Hematopoietic multipotent progenitor cell treated with erythropoietin and hydrocortisone succinate and interleukin-3 and kit ligand, for 8 days (in vitro differentiated cells): ENCODE measurements at regions not wholly inside any gene's neighbourhood (a gene's known extent, or its start where the extent isn't known, plus 50 kb on each side); places are given as distances from the start of the nearest gene placed in this dataset.
"Not testable (repeated sequence)": the region's sequence is repeated elsewhere in the genome, so short reads cannot be mapped to it uniquely, and the experiment has no call there.

Experiments used
- DNase-seq: peaks from one replicate; pipeline ENCODE4 v3.0.0-alpha.2; 2015

DNA sequence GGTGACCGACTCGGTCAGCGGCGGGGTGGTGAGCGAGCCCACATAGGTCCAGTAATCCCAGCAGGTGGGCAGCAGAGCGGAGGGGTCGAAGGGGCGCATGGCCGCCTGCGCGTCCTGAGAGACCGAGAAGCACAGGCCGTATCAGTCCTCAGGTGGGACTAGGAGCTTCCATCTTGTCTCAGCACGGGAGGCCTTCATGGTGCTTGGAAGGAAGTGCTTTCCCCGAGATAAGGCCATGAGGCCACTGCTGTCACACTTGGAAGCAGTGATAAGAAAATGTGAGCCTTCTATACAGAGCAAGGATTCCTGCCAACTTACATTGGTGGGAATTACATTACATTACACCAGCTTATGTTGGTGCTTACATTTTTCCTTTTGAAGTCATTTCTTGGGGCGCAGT is 62.6 kb upstream of the METTL9 start:
- peak; percentile 90 for DNase-seq

GRCh38 chr16:21537598-21537997 is 61.8 kb upstream of the METTL9 start:
- DNase-seq = not testable (repeated sequence)

- DNase-seq = not testable (repeated sequence)
These were observed 60.2 kb upstream of the METTL9 start for GRCh38 chr16:21539107-21539618.

DNA sequence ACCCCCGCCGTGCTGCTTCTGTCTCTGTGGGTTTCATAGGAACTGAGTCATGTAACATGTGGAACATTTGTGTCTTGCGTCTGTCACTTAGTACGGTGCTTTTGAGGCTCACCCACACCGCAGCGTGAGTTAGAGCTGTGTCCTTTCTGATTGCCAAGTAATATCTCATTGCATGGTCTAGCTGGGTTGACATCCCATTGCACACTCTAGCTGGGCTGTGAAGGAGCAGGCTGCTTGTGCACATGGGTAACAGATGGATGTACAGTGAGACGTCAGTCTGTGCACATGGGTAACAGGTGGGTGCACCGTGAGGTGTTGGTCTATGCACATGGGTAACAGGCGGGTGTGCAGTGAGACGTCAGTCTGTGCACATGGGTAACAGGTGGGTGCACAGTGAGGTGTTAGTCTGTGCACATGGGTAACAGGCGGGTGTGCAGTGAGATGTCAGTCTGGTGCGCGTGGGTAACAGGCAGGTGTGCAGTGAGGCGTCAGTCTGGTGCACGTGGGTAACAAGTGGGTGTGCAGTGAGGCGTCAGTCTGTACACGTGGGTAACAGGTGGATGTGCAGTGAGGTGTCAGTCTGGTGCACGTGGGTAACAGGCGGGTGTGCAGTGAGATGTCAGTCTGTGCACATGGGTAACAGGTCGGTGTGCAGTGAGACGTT is 58.5 kb upstream of the METTL9 start:
- DNase-seq = not testable (repeated sequence)

- not testable (repeated sequence) for DNase-seq
These were observed 57.7 kb upstream of the METTL9 start for GRCh38 chr16:21541611-21542051.

DNA sequence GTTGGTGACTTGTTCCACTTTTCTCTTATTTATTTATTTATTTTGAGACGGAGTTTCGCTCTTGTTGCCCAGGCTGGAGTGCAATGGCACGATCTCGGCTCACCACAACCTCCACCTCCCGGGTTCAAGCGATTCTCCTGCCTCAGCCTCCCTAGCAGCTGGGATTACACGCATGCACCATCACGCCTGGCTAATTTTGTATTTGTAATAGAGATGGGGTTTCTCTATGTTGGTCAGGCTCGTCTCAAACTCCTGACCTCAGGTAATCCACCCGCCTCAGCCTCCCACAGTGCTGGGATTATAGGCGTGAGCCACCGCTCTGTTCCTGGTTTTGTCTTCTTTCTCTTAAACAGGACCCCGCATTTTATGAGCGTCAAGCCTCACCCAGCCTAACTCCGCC is 57.3 kb upstream of the METTL9 start:
- DNase-seq = not testable (repeated sequence)

DNA sequence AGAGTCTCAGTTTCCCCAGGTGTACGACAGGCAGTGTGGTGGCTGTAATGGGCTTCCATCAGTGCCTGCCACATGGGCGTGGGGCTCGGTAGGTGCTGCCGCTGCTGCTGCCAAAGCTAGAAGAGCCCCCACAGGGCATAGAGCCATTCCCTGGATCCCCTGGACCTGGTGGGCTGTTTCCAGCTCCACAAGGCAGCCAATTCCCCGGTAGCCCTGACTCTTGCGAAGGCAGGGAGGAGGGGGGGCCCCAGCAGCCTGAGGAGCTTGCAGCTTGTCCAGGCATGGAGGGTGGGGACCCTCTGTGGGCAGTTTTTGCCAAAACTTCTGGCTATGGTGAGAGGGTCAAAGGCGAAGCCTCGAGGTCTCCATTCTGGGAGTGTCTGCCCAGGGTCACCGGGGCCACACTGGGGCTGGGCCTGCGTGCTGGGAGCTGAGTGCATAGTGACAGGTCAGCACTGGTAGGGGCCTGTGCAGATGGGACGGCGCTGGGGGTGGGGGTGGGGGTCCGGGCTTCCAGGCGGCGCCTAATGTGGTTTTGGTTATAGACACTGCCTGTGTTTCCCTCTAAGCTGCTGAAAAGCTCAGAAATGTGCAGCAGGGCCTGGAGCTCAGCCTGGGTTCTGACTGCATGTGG is 56.8 kb upstream of the METTL9 start:
- DNase-seq = not testable (repeated sequence)

DNA sequence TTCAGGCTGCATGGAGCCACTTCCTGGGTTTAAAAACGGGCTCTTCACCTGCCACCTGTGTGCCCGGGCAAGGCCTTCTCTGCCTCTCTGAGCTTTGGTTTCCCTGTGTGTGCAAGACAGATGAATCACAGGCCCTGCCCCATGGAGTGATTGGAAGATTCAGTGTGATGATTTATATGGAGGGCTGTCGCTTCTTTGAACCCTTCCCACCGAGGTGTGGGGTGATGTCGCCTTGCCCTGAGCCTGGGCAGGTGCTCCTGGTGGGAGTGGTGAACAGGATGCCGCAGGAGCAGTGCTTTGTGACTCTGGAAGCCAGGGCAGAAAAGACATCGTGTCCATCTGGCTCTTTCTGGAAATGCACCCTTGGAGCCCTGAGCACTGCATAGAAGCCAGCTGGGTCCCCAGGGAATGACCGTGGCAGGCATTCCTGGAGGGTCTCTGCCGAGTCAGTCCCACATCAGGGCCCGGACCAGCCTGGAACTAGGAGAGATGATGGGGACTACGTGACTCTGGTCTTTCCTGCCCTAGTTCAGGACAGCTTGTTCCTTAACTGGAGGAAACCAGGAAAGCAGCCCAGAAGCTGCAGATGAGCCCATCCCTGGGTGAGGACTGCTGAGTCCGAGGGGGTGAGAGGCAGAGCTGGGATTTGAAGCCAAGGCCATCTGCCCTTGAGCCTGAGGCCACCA is 56.1 kb upstream of the METTL9 start:
- not testable (repeated sequence) for DNase-seq

- not testable (repeated sequence) for DNase-seq
These were observed 53.6 kb upstream of the METTL9 start for GRCh38 chr16:21545664-21546326.

GRCh38 chr16:21549396-21549795 is 50.0 kb upstream of the METTL9 start:
- not testable (repeated sequence) for DNase-seq
